Heart left ventricle (tissue), 16 donors: ENCODE measurements at regions not wholly inside any gene's neighbourhood (a gene's known extent, or its start where the extent isn't known, plus 50 kb on each side); places are given as distances from the start of the nearest gene placed in this dataset.

ENCODE experiments used
- ATAC-seq, 4 donors: fragments of 200-7000 bp; cut with Tn5 transposase; one replicate each; pipeline ENCODE4 v1.9.1; 2020 to 2022; ENCODE audit warnings: moderate library complexity in 4 of 4, mild to moderate bottlenecking in 3 of 4, moderate number of reproducible peaks in 1 of 4
- DNase-seq, 5 donors: peaks; one replicate each; pipeline ENCODE4 v3.0.0-alpha.2; 2020
- H3K27ac ChIP-seq, 12 donors: fragments of 200-600 bp; sonication (generic) in 4 of 12; one replicate each; pipeline versions ENCODE4 v1.5.0 to v1.8.0; 2016 to 2022; ENCODE audit warnings: mild to moderate bottlenecking in 2 of 12
- H3K27me3 ChIP-seq, 9 donors: fragments of 200-600 bp; sonication (generic) in 2 of 9; one replicate each; pipeline versions ENCODE4 v1.5.1 to v1.8.0; 2016 to 2022; ENCODE audit warnings: mild to moderate bottlenecking in 3 of 9
- H3K36me3 ChIP-seq, 9 donors: fragments of 200-600 bp; sonication (generic) in 2 of 9; one replicate each; pipeline versions ENCODE4 v1.5.0 to v1.8.0; 2018 to 2022; ENCODE audit warnings: mild to moderate bottlenecking in 2 of 9
- H3K4me1 ChIP-seq, 12 donors: fragments of 200-600 bp; sonication (generic) in 4 of 12; one replicate each; pipeline versions ENCODE4 v1.5.0 to v1.8.0; 2016 to 2022; ENCODE audit warnings: mild to moderate bottlenecking in 3 of 12
- H3K4me3 ChIP-seq, 12 donors: fragments of 200-600 bp; sonication (generic) in 4 of 12; one replicate each; pipeline versions ENCODE4 v1.5.0 to v1.8.0; 2017 to 2022; ENCODE audit warnings: mild to moderate bottlenecking in 9 of 12, moderate library complexity in 4 of 12
- H3K9me3 ChIP-seq, 12 donors: fragments of 200-600 bp; sonication (generic) in 4 of 12; one replicate each; pipeline versions ENCODE4 v1.5.0 to v1.8.0; 2016 to 2022; ENCODE audit warnings: mild to moderate bottlenecking in 1 of 12
- CTCF ChIP-seq, 12 donors: fragments of 200-600 bp; sonication (generic) in 4 of 12; IDR thresholded peaks; one replicate each; pipeline versions ENCODE4 v1.5.0 to v1.8.0; 2018 to 2022; ENCODE audit warnings: antibody characterized with exemption in 12 of 12, mild to moderate bottlenecking in 5 of 12
- POLR2A ChIP-seq, 2 donors: fragments of 450-650 bp; IDR thresholded peaks; one replicate each; pipeline ENCODE4 v1.6.1; 2017; ENCODE audit warnings: antibody characterized with exemption in 2 of 2, mild to moderate bottlenecking in 2 of 2, moderate library complexity in 2 of 2
- WGBS, 4 donors: extraction: QIAGEN DNeasy Blood & Tissue Kit in 2 of 4; methylation state at CpG; one replicate each; pipeline versions ENCODE4 v1.1.5 to v1.1.7; 2013 to 2018; 5-methylcytosine and 5-hydroxymethylcytosine counted together
- intact Hi-C, 10 donors: fragments of 100-400 bp; cut with DNase I; formaldehyde crosslinking; loops; one replicate each; pipeline versions ENCODE4 v1.11.1 to v1.14.2; 2022
- donor health status: ischemic (EF 13 %, LVEDD 7.1; RV severe dilation, severe dysfunction).
- donor health status: healthy with polysubstance abuse.
- donor health status: DM: no; HTN: yes; CAD: no.
- donor health status: DM: no; HTN: no; CAD: no.
- donor health status: ischemic (EF 25% LVEDD 6.9; RV normal size, moderate dysfunction).
- donor health status: ischemic (EF 25% LVEDD 5.7; RV mildly dilated, moderate dysfunction).
- donor health status: healthy.
- donor health status: DM: yes; HTN: yes; CAD: no.
- donor health status: ischemic (EF 35%, LVEDD 5.7; RV mildly dilated, moderate dysfunction).
- donor health status: nonischemic (EF 11% LVEDD 7.7; RV severe dilation, severe dysfunction).
- donor health status: DM: yes; HTN: yes; CAD: no.
- donor health status: PGD.
- donor health status: ischemic (EF 29% LVEDD 5.4; RV normal size, mild dysfunction).
- donor health status: nonischemic (EF 23%, LVEDD 6.1; RV moderate dilation, normal function).

DNA sequence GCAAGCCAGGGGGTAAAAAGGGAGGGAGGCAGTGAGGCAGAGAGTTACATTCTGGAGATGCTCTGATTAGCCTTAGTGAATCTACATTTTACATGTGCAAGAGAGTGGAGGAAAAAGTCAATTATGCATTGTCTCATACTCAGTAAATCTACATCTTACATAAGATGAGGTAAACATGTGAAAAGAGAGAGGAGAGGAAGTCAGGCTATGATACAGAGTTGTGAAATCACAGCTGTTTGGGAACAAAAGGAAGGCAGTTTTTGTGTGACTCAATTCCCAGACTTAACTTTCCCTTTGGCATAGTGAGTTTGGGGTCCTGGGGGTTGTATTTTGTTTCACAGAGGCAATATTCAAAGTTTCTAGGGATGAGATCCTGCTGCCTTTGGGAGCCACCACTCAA, 67.8 kb downstream of the GP2 start:
- intact Hi-C loops: no loop called here
- no peak overlapping the region for H3K27ac ChIP-seq
- ATAC-seq: no peak
- H3K9me3 ChIP-seq: peaks cover 0 to 9% (median 0%) of the 10 kb centered on the region in 12 donors
- DNase-seq: no peak
- TF ChIP-seq POLR2A (IDR thresholded peaks at IDR 0.05): no peak
- TF ChIP-seq CTCF (IDR thresholded peaks at IDR 0.05): no peak
- peaks cover 0 to 23% (median 0%) of the 10 kb centered on the region in 9 donors for H3K27me3 ChIP-seq
- H3K4me1 ChIP-seq: no peaks in the 10 kb centered on the region
- no peak overlapping the region for H3K4me3 ChIP-seq
- H3K36me3 ChIP-seq: no peaks in the 10 kb centered on the region

DNA sequence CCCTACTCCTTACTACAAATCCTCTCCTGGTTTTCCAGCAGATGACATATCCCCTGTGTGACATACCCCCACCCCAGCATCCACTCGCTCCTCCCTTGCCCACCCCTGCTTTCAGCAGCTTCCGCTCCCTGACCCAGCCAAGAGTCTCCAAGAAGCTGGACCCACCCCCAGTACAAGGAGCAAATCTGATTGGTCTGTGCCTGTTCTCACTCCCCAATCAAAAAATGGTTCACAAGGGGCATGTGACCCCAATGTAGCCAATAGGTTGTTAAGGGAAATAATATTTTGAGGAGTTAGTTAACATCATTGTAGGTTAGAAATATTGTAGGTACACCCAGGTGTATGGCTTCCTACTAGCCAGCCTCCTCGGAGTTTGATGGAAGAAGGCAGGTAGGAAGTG, 70.1 kb downstream of the GP2 start:
- Histone ChIP-seq H3K27me3 (peaks cover 0 to 15% (median 0%) of the 10 kb centered on the region in 9 donors), H3K27ac (no peak overlapping the region), H3K4me1 (no peaks in the 10 kb centered on the region), H3K36me3 (no peaks in the 10 kb centered on the region), H3K9me3 (peaks cover 0 to 9% (median 0%) of the 10 kb centered on the region in 12 donors), H3K4me3 (no peak overlapping the region)
- 63 to 73% (median 64%) methylated on average over 3 of the region's 3 CpGs for WGBS, 4 donors
- intact Hi-C loops: no loop called here
- no peak for ATAC-seq
- no peak for TF ChIP-seq POLR2A (IDR thresholded peaks at IDR 0.05)
- no peak for TF ChIP-seq CTCF (IDR thresholded peaks at IDR 0.05)
- DNase-seq: no peak

GRCh38 chr16:20255002-20255401, 72.3 kb downstream of the GP2 start:
- TF ChIP-seq CTCF (IDR thresholded peaks at IDR 0.05): no peak
- no peak for TF ChIP-seq POLR2A (IDR thresholded peaks at IDR 0.05)
- intact Hi-C loops: no loop called here
- ATAC-seq: no peak
- Histone ChIP-seq H3K36me3 (no peaks in the 10 kb centered on the region), H3K27me3 (peaks cover 0 to 11% (median 0%) of the 10 kb centered on the region in 9 donors), H3K27ac (no peak overlapping the region), H3K4me1 (no peaks in the 10 kb centered on the region), H3K9me3 (peaks cover 0 to 9% (median 0%) of the 10 kb centered on the region in 12 donors), H3K4me3 (no peak overlapping the region)
- DNase-seq: no peak
- WGBS, 4 donors: 46 to 63% (median 51%) methylated on average over 1 of the region's 1 CpG

DNA sequence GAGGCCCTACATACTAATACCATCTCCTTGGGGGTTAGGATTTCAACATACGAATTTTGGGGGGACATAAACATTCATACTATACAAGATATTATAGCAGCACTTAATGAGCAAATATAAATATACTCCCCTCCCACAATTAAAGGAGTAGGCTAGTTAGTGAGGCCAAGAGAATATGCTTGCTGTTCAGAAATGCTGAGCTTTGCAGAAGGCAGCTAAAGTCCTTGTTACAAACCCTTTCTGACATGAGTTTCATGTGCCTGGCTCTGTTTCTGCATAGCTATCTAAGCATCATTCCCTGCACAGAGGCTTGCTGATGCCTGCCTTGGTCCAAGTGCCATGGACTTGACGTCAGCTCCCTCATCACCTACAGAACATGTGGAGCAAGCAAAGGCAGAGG, 73.5 kb downstream of the GP2 start:
- Histone ChIP-seq H3K9me3 (peaks cover 0 to 6% (median 0%) of the 10 kb centered on the region in 12 donors), H3K4me3 (no peak overlapping the region), H3K27ac (no peak overlapping the region), H3K27me3 (peaks cover 0 to 11% (median 0%) of the 10 kb centered on the region in 9 donors), H3K4me1 (no peaks in the 10 kb centered on the region), H3K36me3 (no peaks in the 10 kb centered on the region)
- TF ChIP-seq CTCF (IDR thresholded peaks at IDR 0.05) (no peak), POLR2A (IDR thresholded peaks at IDR 0.05) (no peak)
- DNase-seq: no peak
- intact Hi-C loops: no loop called here
- ATAC-seq: no peak
- 43 to 57% (median 50%) methylated on average over 2 of the region's 2 CpGs for WGBS, 4 donors
